ENCODE measurements at regions not wholly inside any gene's neighbourhood (a gene's known extent, or its start where the extent isn't known, plus 50 kb on each side); places are given as distances from the start of the nearest gene placed in this dataset.
A peak's percentile ranks its signal among the peaks of the same experiment; 100 is the strongest.

- Histone ChIP-seq H3K9ac (ENCODE audit: low read length) (no peak overlapping the region), H3K23ac (ENCODE audit: low read length in 2 of 2) (no peak overlapping the region), H3K4me3 (ENCODE audit: insufficient read depth in 1 of 2, low read depth in 1 of 2, low read length in 2 of 2) (peak overlapping the region in 1 of 2 experiments; percentile 4), H3K18ac (ENCODE audit: low read depth in 1 of 2, low read length in 2 of 2) (peak overlapping the region in 1 of 2 experiments; percentile 48), H2AK5ac (ENCODE audit: low read length, severe bottlenecking) (no peak overlapping the region), H2BK120ac (ENCODE audit: low read depth, low read length) (no peak overlapping the region), H4K8ac (ENCODE audit: low read length) (no peak overlapping the region), H2AFZ (ENCODE audit: low read depth, low read length) (no peak overlapping the region), H3K36me3 (ENCODE audit: control insufficient read depth in 1 of 2, insufficient read depth in 2 of 2, low read depth in 1 of 2, low read length in 2 of 2) (peaks cover 0 to 4% of the 10 kb centered on the region in 2 experiments), H2BK5ac (ENCODE audit: low read depth, low read length, poor library complexity, severe bottlenecking) (no peak overlapping the region), H3K79me1 (replicated peaks; ENCODE audit: low read length, poor library complexity, severe bottlenecking) (no peaks in the 10 kb centered on the region), H2BK12ac (ENCODE audit: low read length in 2 of 2) (peak overlapping the region in 1 of 2 experiments; percentile 81), H3K27me3 (ENCODE audit: control insufficient read depth in 1 of 2, insufficient read depth in 1 of 2, low read length in 2 of 2) (no peaks in the 10 kb centered on the region), H3K27ac (ENCODE audit: low read length, poor library complexity, severe bottlenecking) (no peak overlapping the region), H4K91ac (ENCODE audit: low read length) (no peak overlapping the region), H3K4ac (ENCODE audit: low read depth in 1 of 2, low read length in 2 of 2) (no peak overlapping the region), H3K4me2 (ENCODE audit: low read length, poor library complexity, severe bottlenecking) (no peak overlapping the region), H2BK15ac (ENCODE audit: low read depth, poor library complexity, severe bottlenecking) (no peak overlapping the region), H3K14ac (ENCODE audit: low read length in 2 of 2) (no peak overlapping the region), H3K9me3 (ENCODE audit: control insufficient read depth, low read length) (peaks cover 7% of the 10 kb centered on the region), H3K4me1 (ENCODE audit: control insufficient read depth, insufficient read depth, low read depth, low read length) (no peaks in the 10 kb centered on the region)
- no peak for DNase-seq
- 81% methylated on average over 5 of the region's 5 CpGs for WGBS
These were observed 96.7 kb upstream of the PLEKHA5 start for GRCh38 chr12:19032826-19033225.

DNA sequence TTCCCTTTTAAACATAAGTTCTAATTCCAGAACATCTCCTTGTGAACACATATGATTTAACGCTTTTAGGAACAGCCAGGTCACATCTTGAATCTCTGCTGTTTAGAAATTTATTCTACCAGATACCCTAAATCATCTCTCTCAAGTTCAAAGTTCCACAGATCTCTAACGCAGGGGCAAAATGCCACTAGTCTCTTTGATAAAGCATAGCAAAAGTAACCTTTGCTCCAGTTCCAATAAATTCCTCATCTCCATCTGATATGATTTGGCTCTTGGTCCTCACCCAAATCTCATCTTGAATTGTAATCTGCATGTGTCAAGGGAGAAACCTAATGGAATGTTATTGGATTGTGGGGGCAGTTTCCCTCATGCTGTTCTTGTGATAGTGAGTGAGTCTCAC is 96.3 kb upstream of the PLEKHA5 start:
- no peak overlapping the region for H3K18ac ChIP-seq (ENCODE audit: low read depth in 1 of 2, low read length in 2 of 2)
- H3K4me3 ChIP-seq (ENCODE audit: insufficient read depth in 1 of 2, low read depth in 1 of 2, low read length in 2 of 2), result no peak overlapping the region
- no peak overlapping the region for H3K23ac ChIP-seq (ENCODE audit: low read length in 2 of 2)
- H2BK120ac ChIP-seq (ENCODE audit: low read depth, low read length), result no peak overlapping the region
- H3K27me3 ChIP-seq (ENCODE audit: control insufficient read depth in 1 of 2, insufficient read depth in 1 of 2, low read length in 2 of 2), result no peaks in the 10 kb centered on the region
- no peak overlapping the region for H2AFZ ChIP-seq (ENCODE audit: low read depth, low read length)
- H3K9me3 ChIP-seq (ENCODE audit: control insufficient read depth, low read length), result peaks cover 7% of the 10 kb centered on the region
- no peak overlapping the region for H2AK5ac ChIP-seq (ENCODE audit: low read length, severe bottlenecking)
- peaks cover 0 to 4% of the 10 kb centered on the region in 2 experiments for H3K36me3 ChIP-seq (ENCODE audit: control insufficient read depth in 1 of 2, insufficient read depth in 2 of 2, low read depth in 1 of 2, low read length in 2 of 2)
- no peak overlapping the region for H3K14ac ChIP-seq (ENCODE audit: low read length in 2 of 2)
- no peak overlapping the region for H2BK5ac ChIP-seq (ENCODE audit: low read depth, low read length, poor library complexity, severe bottlenecking)
- no peak overlapping the region for H4K8ac ChIP-seq (ENCODE audit: low read length)
- no peak overlapping the region for H3K27ac ChIP-seq (ENCODE audit: low read length, poor library complexity, severe bottlenecking)
- H3K79me1 ChIP-seq (replicated peaks; ENCODE audit: low read length, poor library complexity, severe bottlenecking), result no peaks in the 10 kb centered on the region
- H3K4me2 ChIP-seq (ENCODE audit: low read length, poor library complexity, severe bottlenecking), result no peak overlapping the region
- no peak overlapping the region for H2BK15ac ChIP-seq (ENCODE audit: low read depth, poor library complexity, severe bottlenecking)
- H3K4me1 ChIP-seq (ENCODE audit: control insufficient read depth, insufficient read depth, low read depth, low read length), result no peaks in the 10 kb centered on the region
- no peak overlapping the region for H4K91ac ChIP-seq (ENCODE audit: low read length)
- WGBS, result 100% methylated on average over 2 of the region's 2 CpGs
- DNase-seq, result no peak
- no peak overlapping the region for H3K9ac ChIP-seq (ENCODE audit: low read length)
- no peak overlapping the region for H2BK12ac ChIP-seq (ENCODE audit: low read length in 2 of 2)
- H3K4ac ChIP-seq (ENCODE audit: low read depth in 1 of 2, low read length in 2 of 2), result no peak overlapping the region

DNA sequence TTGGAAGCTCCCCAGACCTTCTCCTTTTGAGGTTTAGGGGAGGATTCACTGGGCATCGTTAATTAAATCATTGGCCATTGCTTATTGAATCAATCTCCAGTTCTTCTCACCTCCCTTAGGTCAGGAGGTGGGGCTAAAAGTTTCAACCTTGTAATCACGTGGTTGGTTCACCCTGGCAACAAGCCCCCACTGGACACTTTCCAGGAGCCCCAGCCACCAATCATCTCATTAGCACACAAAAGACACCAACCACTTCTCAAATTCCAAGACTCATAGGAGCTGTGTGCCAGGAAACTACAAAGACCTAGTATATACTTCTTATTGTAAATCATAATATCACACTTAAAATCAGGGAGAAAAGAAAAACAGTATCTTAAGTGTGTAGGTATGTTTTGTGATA is 94.6 kb upstream of the PLEKHA5 start:
- no peak overlapping the region for H4K8ac ChIP-seq (ENCODE audit: low read length)
- no peak overlapping the region for H3K4ac ChIP-seq (ENCODE audit: low read depth in 1 of 2, low read length in 2 of 2)
- H2BK120ac ChIP-seq (ENCODE audit: low read depth, low read length), result no peak overlapping the region
- no peaks in the 10 kb centered on the region for H3K27me3 ChIP-seq (ENCODE audit: control insufficient read depth in 1 of 2, insufficient read depth in 1 of 2, low read length in 2 of 2)
- H3K14ac ChIP-seq (ENCODE audit: low read length in 2 of 2), result no peak overlapping the region
- H3K79me1 ChIP-seq (replicated peaks; ENCODE audit: low read length, poor library complexity, severe bottlenecking), result no peaks in the 10 kb centered on the region
- no peak overlapping the region for H3K27ac ChIP-seq (ENCODE audit: low read length, poor library complexity, severe bottlenecking)
- H2BK12ac ChIP-seq (ENCODE audit: low read length in 2 of 2), result no peak overlapping the region
- no peak overlapping the region for H2AK5ac ChIP-seq (ENCODE audit: low read length, severe bottlenecking)
- no peak overlapping the region for H2BK5ac ChIP-seq (ENCODE audit: low read depth, low read length, poor library complexity, severe bottlenecking)
- no peak overlapping the region for H2AFZ ChIP-seq (ENCODE audit: low read depth, low read length)
- H3K36me3 ChIP-seq (ENCODE audit: control insufficient read depth in 1 of 2, insufficient read depth in 2 of 2, low read depth in 1 of 2, low read length in 2 of 2), result peaks cover 0 to 4% of the 10 kb centered on the region in 2 experiments
- no peak overlapping the region for H3K18ac ChIP-seq (ENCODE audit: low read depth in 1 of 2, low read length in 2 of 2)
- no peak overlapping the region for H3K23ac ChIP-seq (ENCODE audit: low read length in 2 of 2)
- no peak overlapping the region for H2BK15ac ChIP-seq (ENCODE audit: low read depth, poor library complexity, severe bottlenecking)
- no peak for DNase-seq
- H4K91ac ChIP-seq (ENCODE audit: low read length), result no peak overlapping the region
- peaks cover 7% of the 10 kb centered on the region for H3K9me3 ChIP-seq (ENCODE audit: control insufficient read depth, low read length)
- WGBS, result 92% methylated on average over 2 of the region's 2 CpGs
- no peaks in the 10 kb centered on the region for H3K4me1 ChIP-seq (ENCODE audit: control insufficient read depth, insufficient read depth, low read depth, low read length)
- no peak overlapping the region for H3K4me2 ChIP-seq (ENCODE audit: low read length, poor library complexity, severe bottlenecking)
- H3K9ac ChIP-seq (ENCODE audit: low read length), result no peak overlapping the region
- no peak overlapping the region for H3K4me3 ChIP-seq (ENCODE audit: insufficient read depth in 1 of 2, low read depth in 1 of 2, low read length in 2 of 2)

GRCh38 chr12:19035536-19035935 is 94.0 kb upstream of the PLEKHA5 start:
- no CpG with 5 or more reads among the region's 1 CpG for WGBS
- H2BK15ac ChIP-seq (ENCODE audit: low read depth, poor library complexity, severe bottlenecking), result no peak overlapping the region

More at GRCh38 chr12:19035536-19035935, 94.0 kb upstream of the PLEKHA5 start:
- no peak overlapping the region for H2AK5ac ChIP-seq (ENCODE audit: low read length, severe bottlenecking)
- no peak overlapping the region for H3K14ac ChIP-seq (ENCODE audit: low read length in 2 of 2)
- H3K27me3 ChIP-seq (ENCODE audit: control insufficient read depth in 1 of 2, insufficient read depth in 1 of 2, low read length in 2 of 2), result no peaks in the 10 kb centered on the region
- peaks cover 0 to 4% of the 10 kb centered on the region in 2 experiments for H3K36me3 ChIP-seq (ENCODE audit: control insufficient read depth in 1 of 2, insufficient read depth in 2 of 2, low read depth in 1 of 2, low read length in 2 of 2)
- no peak overlapping the region for H3K4ac ChIP-seq (ENCODE audit: low read depth in 1 of 2, low read length in 2 of 2)
- H3K4me2 ChIP-seq (ENCODE audit: low read length, poor library complexity, severe bottlenecking), result no peak overlapping the region
- no peak overlapping the region for H3K4me3 ChIP-seq (ENCODE audit: insufficient read depth in 1 of 2, low read depth in 1 of 2, low read length in 2 of 2)
- H3K4me1 ChIP-seq (ENCODE audit: control insufficient read depth, insufficient read depth, low read depth, low read length), result no peaks in the 10 kb centered on the region
- no peak overlapping the region for H3K9ac ChIP-seq (ENCODE audit: low read length)
- H4K91ac ChIP-seq (ENCODE audit: low read length), result no peak overlapping the region
- H2AFZ ChIP-seq (ENCODE audit: low read depth, low read length), result no peak overlapping the region
- DNase-seq, result no peak
- H2BK5ac ChIP-seq (ENCODE audit: low read depth, low read length, poor library complexity, severe bottlenecking), result no peak overlapping the region
- H3K79me1 ChIP-seq (replicated peaks; ENCODE audit: low read length, poor library complexity, severe bottlenecking), result no peaks in the 10 kb centered on the region
- no peak overlapping the region for H2BK120ac ChIP-seq (ENCODE audit: low read depth, low read length)
- no peak overlapping the region for H2BK12ac ChIP-seq (ENCODE audit: low read length in 2 of 2)
- no peak overlapping the region for H3K27ac ChIP-seq (ENCODE audit: low read length, poor library complexity, severe bottlenecking)
- H4K8ac ChIP-seq (ENCODE audit: low read length), result no peak overlapping the region
- peaks cover 7% of the 10 kb centered on the region for H3K9me3 ChIP-seq (ENCODE audit: control insufficient read depth, low read length)
- H3K23ac ChIP-seq (ENCODE audit: low read length in 2 of 2), result no peak overlapping the region
- H3K18ac ChIP-seq (ENCODE audit: low read depth in 1 of 2, low read length in 2 of 2), result no peak overlapping the region
